HFFc6 (cell line): ENCODE measurements at regions not wholly inside any gene's neighbourhood (a gene's known extent, or its start where the extent isn't known, plus 50 kb on each side); places are given as distances from the start of the nearest gene placed in this dataset.

Source experiments
- DNase-seq: peaks from one replicate; pipeline ENCODE4 v3.0.0-alpha.2; 2018
- H3K27ac Mint-ChIP-seq: 2 replicates; pipeline ENCODE4 v1.8.0; 2020; ENCODE audit warnings: mild to moderate bottlenecking, mixed read lengths
- H3K27me3 Mint-ChIP-seq: 2 replicates; pipeline ENCODE4 v1.8.0; 2021; ENCODE audit warnings: mild to moderate bottlenecking, moderate library complexity, mixed read lengths; ENCODE audit not compliant: insufficient read depth
- H3K36me3 Mint-ChIP-seq: 2 replicates; pipeline ENCODE4 v1.8.0; 2021; ENCODE audit warnings: low read depth, mixed read lengths
- H3K4me1 Mint-ChIP-seq: 2 replicates; pipeline ENCODE4 v1.8.0; 2020; ENCODE audit warnings: low read depth, mixed read lengths
- H3K4me3 Mint-ChIP-seq: 2 replicates; pipeline ENCODE4 v1.8.0; 2020; ENCODE audit warnings: mild to moderate bottlenecking, moderate library complexity, mixed read lengths
- H3K9me3 Mint-ChIP-seq: 2 replicates; pipeline ENCODE4 v1.8.0; 2020; ENCODE audit warnings: mild to moderate bottlenecking, mixed read lengths
- CTCF ChIP-seq: fragments of 200-600 bp; sonication (generic); IDR thresholded peaks from 2 replicates; pipeline ENCODE4 v1.5.0; 2021; ENCODE audit warnings: antibody characterized with exemption, mild to moderate bottlenecking

DNA sequence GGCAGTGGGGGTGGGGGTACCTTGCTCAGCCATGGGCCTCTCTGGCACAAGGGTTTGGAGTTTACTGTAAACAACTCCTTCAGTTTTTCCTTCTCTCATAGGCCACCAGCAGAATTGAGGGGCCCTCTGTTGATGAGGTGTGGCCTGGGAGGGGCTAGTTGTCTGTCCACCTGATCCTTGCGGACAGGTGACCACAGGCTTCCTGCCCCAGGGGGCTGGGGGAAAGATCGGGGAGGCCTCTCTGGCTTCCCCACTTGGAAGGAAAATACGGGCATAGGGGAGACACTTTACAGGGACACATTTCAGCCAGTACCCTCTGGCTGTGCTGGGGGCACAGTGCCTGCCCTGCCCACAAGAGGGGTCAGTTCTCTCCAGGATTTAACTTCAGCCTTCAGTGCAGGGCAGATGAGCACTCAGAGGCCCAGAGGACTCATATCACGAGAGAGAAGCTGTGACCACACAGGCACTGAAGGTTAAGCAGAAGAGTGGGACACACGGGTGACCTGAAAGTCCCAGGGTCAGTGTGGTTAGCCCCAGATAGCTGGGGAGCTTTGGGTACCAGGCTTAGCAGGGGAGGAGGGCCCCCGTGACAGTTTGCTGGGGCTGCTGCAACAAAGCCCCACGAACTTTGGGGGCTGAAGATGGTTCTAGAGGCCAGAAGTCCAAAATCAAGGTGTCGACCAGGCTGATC lies 245.9 kb downstream of the SEC14L1 start:
- TF ChIP-seq CTCF: no peak
- no peaks in the 10 kb centered on the region for H3K36me3 Mint-ChIP-seq
- no peak for DNase-seq
- no peaks in the 10 kb centered on the region for H3K9me3 Mint-ChIP-seq
- peak overlapping the region; percentile 37 for H3K27ac Mint-ChIP-seq
- H3K4me3 Mint-ChIP-seq: no peak overlapping the region; the same call in 1 of the 2 replicates
- peaks cover 6% of the 10 kb centered on the region for H3K27me3 Mint-ChIP-seq
- H3K4me1 Mint-ChIP-seq: peaks cover 86% of the 10 kb centered on the region

DNA sequence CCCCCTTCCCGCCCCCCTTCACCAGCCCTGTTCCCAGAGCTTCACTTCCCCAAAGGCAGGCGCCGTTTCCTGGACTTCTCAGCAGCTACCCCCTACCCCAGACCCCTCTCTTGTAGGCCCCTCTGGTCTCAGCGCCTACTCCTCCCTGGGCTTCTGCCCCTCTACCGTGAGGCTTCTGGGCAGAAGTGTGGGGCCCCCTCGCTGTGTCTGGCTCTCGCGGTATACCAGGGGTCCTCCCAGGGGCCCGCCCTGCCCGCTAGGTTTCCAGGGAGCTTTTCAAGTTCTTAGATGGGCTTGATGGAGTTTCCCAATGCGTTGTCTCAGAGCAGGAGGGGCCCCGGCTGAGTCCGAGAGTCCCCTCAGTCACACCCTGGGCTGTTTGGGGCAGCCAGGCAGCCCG lies 247.1 kb downstream of the SEC14L1 start:
- Mint-ChIP-seq H3K9me3 (no peaks in the 10 kb centered on the region), H3K4me3 (no peak overlapping the region), H3K27me3 (peaks cover 6% of the 10 kb centered on the region), H3K4me1 (peaks cover 86% of the 10 kb centered on the region), H3K36me3 (no peaks in the 10 kb centered on the region), H3K27ac (peak overlapping the region; percentile 81)
- no peak for DNase-seq
- TF ChIP-seq CTCF: no peak

DNA sequence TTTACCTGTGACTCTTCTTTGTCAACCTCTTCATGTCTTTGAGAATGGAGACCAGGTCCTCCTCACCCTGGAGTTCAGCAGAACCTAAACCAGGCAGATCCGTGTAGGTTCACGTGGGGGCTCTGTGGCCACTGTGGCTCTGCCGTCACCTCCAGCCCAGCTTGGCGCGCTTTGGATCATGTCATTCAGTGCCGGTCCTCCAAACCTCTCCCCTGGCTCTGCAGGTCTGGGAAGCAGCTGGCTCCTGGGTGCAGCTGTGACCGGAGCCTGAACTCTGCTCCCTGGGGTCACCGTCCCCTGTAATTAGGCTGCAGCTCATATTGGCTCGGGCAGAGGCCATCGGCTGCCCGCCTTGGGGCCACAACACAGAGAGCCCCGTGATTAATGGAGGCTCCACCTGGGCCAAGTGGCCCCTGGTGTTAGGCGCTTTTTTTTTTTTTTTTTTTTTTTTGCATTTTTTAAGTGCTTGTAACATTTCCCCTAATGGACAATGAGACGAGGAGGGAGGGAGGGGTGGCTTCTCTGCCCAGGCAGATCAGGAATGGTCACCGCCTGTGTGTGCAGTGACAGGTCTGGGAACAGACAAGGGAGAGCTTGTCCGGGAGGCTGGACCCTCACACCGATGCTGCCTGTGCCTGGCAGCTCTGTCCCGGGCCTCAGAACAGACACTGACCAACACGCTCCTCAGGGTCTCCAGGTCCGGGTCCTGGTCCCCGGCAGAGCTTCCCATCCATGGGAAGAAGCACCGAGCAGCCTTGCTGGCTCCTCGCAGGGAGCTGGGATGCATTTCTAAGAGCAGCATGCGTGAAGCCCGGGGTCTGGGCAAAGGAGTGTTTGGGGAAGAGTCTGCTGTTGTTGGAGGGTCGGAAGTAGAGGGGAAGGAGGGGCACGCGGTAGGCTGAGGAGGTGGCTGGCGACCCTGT lies 247.9 kb downstream of the SEC14L1 start:
- H3K27me3 Mint-ChIP-seq: peaks cover 6% of the 10 kb centered on the region
- H3K4me1 Mint-ChIP-seq: peaks cover 85% of the 10 kb centered on the region
- DNase-seq: no peak
- peak overlapping the region; percentile 81 for H3K27ac Mint-ChIP-seq
- H3K4me3 Mint-ChIP-seq: peak overlapping the region; percentile 40; the same call in 1 of the 2 replicates
- no peaks in the 10 kb centered on the region for H3K36me3 Mint-ChIP-seq
- no peak for TF ChIP-seq CTCF
- H3K9me3 Mint-ChIP-seq: no peaks in the 10 kb centered on the region

DNA sequence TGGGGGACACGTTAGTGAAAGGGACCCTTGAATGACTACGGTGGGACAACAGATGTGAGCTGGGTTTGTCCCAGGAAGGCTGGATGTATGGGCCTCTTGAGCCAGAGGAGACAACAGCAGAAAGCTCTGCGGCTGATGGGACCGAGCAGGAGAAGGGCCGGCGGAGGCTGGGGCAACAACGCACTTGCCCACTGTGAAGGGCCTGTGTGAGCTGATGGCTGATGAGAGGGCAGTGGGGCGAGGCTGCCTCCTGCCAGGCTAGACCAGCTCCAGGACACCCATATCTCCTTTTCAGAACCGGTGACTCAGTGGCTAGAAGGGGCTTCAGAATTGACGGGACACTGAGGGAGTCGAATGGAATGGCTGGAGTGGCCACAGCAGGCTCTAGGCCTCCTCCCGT lies 250.1 kb downstream of the SEC14L1 start:
- H3K4me3 Mint-ChIP-seq: peak overlapping the region; percentile 41
- peak overlapping the region; percentile 98 for H3K27ac Mint-ChIP-seq
- peaks cover 6% of the 10 kb centered on the region for H3K27me3 Mint-ChIP-seq
- no peak for TF ChIP-seq CTCF
- H3K36me3 Mint-ChIP-seq: 0 out of 2 replicates have a peak, but pooled peaks cover 5% of the 10 kb centered on the region
- no peaks in the 10 kb centered on the region for H3K9me3 Mint-ChIP-seq
- DNase-seq: no peak
- H3K4me1 Mint-ChIP-seq: peaks cover 80% of the 10 kb centered on the region

GRCh38 chr17:77391668-77392375 lies 251.1 kb downstream of the SEC14L1 start:
- peaks cover 6% of the 10 kb centered on the region for H3K27me3 Mint-ChIP-seq
- peak; percentile 97 for DNase-seq
- H3K9me3 Mint-ChIP-seq: no peaks in the 10 kb centered on the region
- peaks cover 79% of the 10 kb centered on the region for H3K4me1 Mint-ChIP-seq
- H3K36me3 Mint-ChIP-seq: 0 out of 2 replicates have a peak, but pooled peaks cover 9% of the 10 kb centered on the region
- H3K27ac Mint-ChIP-seq: peak overlapping the region; percentile 98
- H3K4me3 Mint-ChIP-seq: peak overlapping the region; percentile 68
- TF ChIP-seq CTCF: no peak
